ENCODE measurements at regions not wholly inside any gene's neighbourhood (a gene's known extent, or its start where the extent isn't known, plus 50 kb on each side); places are given as distances from the start of the nearest gene placed in this dataset.

- TF ChIP-seq REST (IDR thresholded peaks at IDR 0.05; ENCODE audit: borderline replicate concordance) (no peak), REST (CRISPR knock-in tag; IDR thresholded peaks at IDR 0.05; ENCODE audit: low read depth) (no peak), CCAR2 (IDR thresholded peaks at IDR 0.05; ENCODE audit: low read depth, low read length) (no peak), MECOM (CRISPR knock-in tag; IDR thresholded peaks at IDR 0.05) (no peak), MBD2 (IDR thresholded peaks at IDR 0.05; ENCODE audit: borderline replicate concordance, low read depth) (no peak), HDAC8 (tag; IDR thresholded peaks at IDR 0.05) (no peak), SP1 (CRISPR knock-in tag; IDR thresholded peaks at IDR 0.05) (no peak), HMG20B (CRISPR knock-in tag; IDR thresholded peaks at IDR 0.05) (no peak)
These were observed 145.1 kb upstream of the GPR26 start (continued) for GRCh38 chr10:123521076-123521475.
